Body of pancreas (tissue), 4 donors: ENCODE measurements at regions not wholly inside any gene's neighbourhood (a gene's known extent, or its start where the extent isn't known, plus 50 kb on each side); places are given as distances from the start of the nearest gene placed in this dataset.

Experiments
- CTCF ChIP-seq, 7 experiments: fragments of 450-650 bp in 4 of 7; fragments of 200-600 bp in 3 of 7; sonication (generic) in 3 of 7; IDR thresholded peaks; one replicate each; pipeline ENCODE4 v1.5.1; 2016 to 2019; ENCODE audit warnings: antibody characterized with exemption in 7 of 7
- POLR2A ChIP-seq, 3 donors: fragments of 450-650 bp; IDR thresholded peaks; one replicate each; pipeline ENCODE4 v1.6.1; 2016; ENCODE audit warnings: antibody characterized with exemption in 3 of 3, mild to moderate bottlenecking in 2 of 3

GRCh38 chr1:69163241-69163640 is 404.5 kb upstream of the LRRC7 start:
- TF ChIP-seq POLR2A (IDR thresholded peaks at IDR 0.05) (no peak), CTCF (IDR thresholded peaks at IDR 0.05) (no peak)
